ENCODE measurements at regions not wholly inside any gene's neighbourhood (a gene's known extent, or its start where the extent isn't known, plus 50 kb on each side); places are given as distances from the start of the nearest gene placed in this dataset.

- no peak overlapping the region for H4K8ac ChIP-seq (ENCODE audit: extremely low read depth, insufficient read depth, low read length)
- no peak for TF ChIP-seq SIN3A (conservative IDR thresholded peaks at IDR 0.05 in 1 of 2, IDR thresholded peaks at IDR 0.05 in 1 of 2; ENCODE audit: low read depth in 1 of 2, low read length in 2 of 2)
- no peak for TF ChIP-seq POLR2AphosphoS5 (IDR thresholded peaks at IDR 0.05; ENCODE audit: low read depth, low read length)
- no peak for TF ChIP-seq SRF (IDR thresholded peaks at IDR 0.05; ENCODE audit: low read depth, low read length)
- no peak for TF ChIP-seq ZNF274 (IDR thresholded peaks at IDR 0.05; ENCODE audit: borderline replicate concordance, extremely low read depth, low read length)
- no peak for TF ChIP-seq SIX5 (IDR thresholded peaks at IDR 0.05; ENCODE audit: low read depth, low read length)
- no peak for TF ChIP-seq RFX5 (IDR thresholded peaks at IDR 0.05; ENCODE audit: borderline replicate concordance, low read depth, low read length)
- TF ChIP-seq CTBP2 (IDR thresholded peaks at IDR 0.05; ENCODE audit: borderline replicate concordance, insufficient read depth, insufficient read length, low read length): no peak
- no peak for TF ChIP-seq ATF3 (IDR thresholded peaks at IDR 0.05; ENCODE audit: insufficient read depth, low read depth, low read length)
- TF ChIP-seq EZH2 (IDR thresholded peaks at IDR 0.05; ENCODE audit: low read depth, low read length, severe bottlenecking): no peak
- no peak for TF ChIP-seq KDM4A (IDR thresholded peaks at IDR 0.05; ENCODE audit: low read depth, low read length, severe bottlenecking)
- no peak for TF ChIP-seq SP2 (IDR thresholded peaks at IDR 0.05; ENCODE audit: low read length)
- no peak for TF ChIP-seq BACH1 (IDR thresholded peaks at IDR 0.05; ENCODE audit: low read length)
- no peak for TF ChIP-seq KDM5A (IDR thresholded peaks at IDR 0.05; ENCODE audit: low read length)
- no peak for TF ChIP-seq BCL11A (IDR thresholded peaks at IDR 0.05; ENCODE audit: low read depth in 2 of 2, low read length in 2 of 2)
- H3K4me1 ChIP-seq (replicated peaks in 1 of 4; ENCODE audit: control insufficient read depth in 3 of 4, insufficient read depth in 4 of 4, low read length in 3 of 4): no peaks in the 10 kb centered on the region
- no peaks in the 10 kb centered on the region for H3K79me1 ChIP-seq (ENCODE audit: low read depth, low read length)
- no peaks in the 10 kb centered on the region for H3K9me3 ChIP-seq (ENCODE audit: insufficient read depth in 2 of 2, low read depth in 1 of 2, low read length in 1 of 2)
- H3K9ac ChIP-seq (replicated peaks in 1 of 4; ENCODE audit: extremely low read depth in 1 of 4, low read depth in 3 of 4, low read length in 3 of 4): no peak overlapping the region
- no peaks in the 10 kb centered on the region for H3K36me3 ChIP-seq (ENCODE audit: control insufficient read depth in 2 of 4, insufficient read depth in 4 of 4, low read length in 3 of 4)
- H2AK5ac ChIP-seq (ENCODE audit: low read depth, low read length): no peak overlapping the region
- H2BK120ac ChIP-seq (replicated peaks; ENCODE audit: low read depth, low read length): no peak overlapping the region
- H3K14ac ChIP-seq (ENCODE audit: insufficient read length): no peak overlapping the region
- no peaks in the 10 kb centered on the region for H4K20me1 ChIP-seq (replicated peaks in 1 of 2; ENCODE audit: control insufficient read depth in 1 of 2, insufficient read depth in 2 of 2, low read length in 2 of 2)
- H2BK5ac ChIP-seq (ENCODE audit: low read depth, low read length): no peak overlapping the region
- H3K18ac ChIP-seq (ENCODE audit: extremely low read depth, low read length): no peak overlapping the region
- H3K23me2 ChIP-seq (ENCODE audit: low read depth, low read length): no peaks in the 10 kb centered on the region
- ChIA-PET POLR2A (ENCODE audit: partially characterized antibody) (no interaction called here), CTCF (ENCODE audit: partially characterized antibody) (interaction anchor here (0.6 kb wide), 1 partner anchor 172 kb away, joined by 3 read pairs; no protein-coding TSS in a partner anchor)
- no peak overlapping the region for H3K56ac ChIP-seq (replicated peaks; ENCODE audit: insufficient read length, low read depth, low read length)
- no peak overlapping the region for H3K23ac ChIP-seq (ENCODE audit: insufficient read length)
- DNase-seq (ENCODE audit: low read depth in 1 of 2, low spot score in 2 of 2): no peak
- H2BK12ac ChIP-seq (ENCODE audit: low read depth, low read length): no peak overlapping the region
- no peak overlapping the region for H3K4ac ChIP-seq (replicated peaks; ENCODE audit: insufficient read length, low read depth, low read length)
- H2BK20ac ChIP-seq (ENCODE audit: low read length): no peak overlapping the region
- H3K79me2 ChIP-seq (ENCODE audit: control insufficient read depth in 1 of 2, insufficient read depth in 2 of 2, low read length in 2 of 2): no peaks in the 10 kb centered on the region
- no peak for FAIRE-seq
- no peak overlapping the region for H2AFZ ChIP-seq (ENCODE audit: low read length)
- no peaks in the 10 kb centered on the region for H3K27me3 ChIP-seq (replicated peaks in 1 of 4; ENCODE audit: control insufficient read depth in 3 of 4, extremely low read depth in 1 of 4, insufficient read depth in 3 of 4, low read length in 3 of 4)
- H3K4me3 ChIP-seq (ENCODE audit: extremely low read depth in 1 of 4, insufficient read depth in 2 of 4, low read depth in 3 of 4, low read length in 4 of 4): no peak overlapping the region
- H4K5ac ChIP-seq (ENCODE audit: insufficient read length, low read depth, low read length): no peak overlapping the region
- 83% methylated on average over 1 of the region's 1 CpG; no CpG with 5 or more reads in 1 of the 2 experiments for WGBS, 2 experiments (ENCODE audit: extremely low coverage in 1 of 2, insufficient coverage in 1 of 2, insufficient read length in 1 of 2, insufficient replicate concordance in 2 of 2, low coverage in 1 of 2, low lambda C conversion rate in 2 of 2, missing lambda C conversion rate in 1 of 2)
- no peak overlapping the region for H2BK15ac ChIP-seq (ENCODE audit: low read length)
- H3K4me2 ChIP-seq (ENCODE audit: insufficient read depth in 1 of 2, low read depth in 2 of 2, low read length in 2 of 2): no peak overlapping the region
- H4K91ac ChIP-seq (replicated peaks; ENCODE audit: insufficient read length, low read length): no peak overlapping the region
- no peak overlapping the region for H3K27ac ChIP-seq (ENCODE audit: low read depth, low read length)
Measured at GRCh38 chr9:90485028-90485427, 157.6 kb downstream of the DIRAS2 start.

All from H1 (cell line).